Skeletal muscle cell (primary cell): ENCODE measurements at regions not wholly inside any gene's neighbourhood (a gene's known extent, or its start where the extent isn't known, plus 50 kb on each side); places are given as distances from the start of the nearest gene placed in this dataset.
"Not testable (repeated sequence)": the region's sequence is repeated elsewhere in the genome, so short reads cannot be mapped to it uniquely, and the experiment has no call there.

Source experiments
- DNase-seq: peaks from one replicate; pipeline ENCODE4 v3.0.0-alpha.2; 2010; ENCODE audit warnings: low read depth
- H3K4me3 ChIP-seq: 2 replicates; pipeline ENCODE4 v1.5.1; 2011; ENCODE audit warnings: low read depth, mild to moderate bottlenecking, control low read depth, low read length, moderate library complexity

- DNase-seq, result no peak
- no peak overlapping the region for H3K4me3 ChIP-seq
These were observed 421.6 kb downstream of the TMEM135 start for GRCh38 chr11:87459351-87459750.

GRCh38 chr11:87456499-87456898, 418.8 kb downstream of the TMEM135 start:
- no peak for DNase-seq
- no peak overlapping the region for H3K4me3 ChIP-seq

DNA sequence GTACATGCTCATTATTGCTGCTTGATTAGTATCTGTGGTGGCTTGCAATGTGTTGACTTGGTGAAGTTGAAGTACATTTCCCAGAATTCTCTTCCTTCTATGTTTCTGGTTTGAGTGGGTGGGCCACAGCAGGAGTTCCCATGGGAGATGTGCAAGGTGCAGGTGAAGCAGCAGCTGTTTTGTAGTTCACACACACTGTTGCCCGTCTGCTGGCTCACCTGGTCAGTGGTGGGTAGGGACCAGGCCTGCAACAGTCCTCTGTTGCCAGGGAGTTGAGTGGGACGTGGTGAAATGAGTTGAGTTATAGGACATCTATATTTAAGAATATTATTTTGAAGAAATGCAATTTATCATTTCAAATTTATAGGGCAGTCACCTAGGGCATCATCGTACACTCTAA, 417.4 kb downstream of the TMEM135 start:
- no peak overlapping the region for H3K4me3 ChIP-seq
- DNase-seq, result no peak

- DNase-seq, result no peak
- H3K4me3 ChIP-seq, result no peak overlapping the region
These were observed 416.5 kb downstream of the TMEM135 start for GRCh38 chr11:87454241-87454640.

GRCh38 chr11:87453531-87454089, 415.9 kb downstream of the TMEM135 start:
- no peak for DNase-seq
- H3K4me3 ChIP-seq, result no peak overlapping the region

GRCh38 chr11:87452025-87452424, 414.3 kb downstream of the TMEM135 start:
- not testable (repeated sequence) for DNase-seq, H3K4me3 ChIP-seq

- DNase-seq, result no peak
- no peak overlapping the region for H3K4me3 ChIP-seq
These were observed 413.7 kb downstream of the TMEM135 start for GRCh38 chr11:87451395-87451794.

DNA sequence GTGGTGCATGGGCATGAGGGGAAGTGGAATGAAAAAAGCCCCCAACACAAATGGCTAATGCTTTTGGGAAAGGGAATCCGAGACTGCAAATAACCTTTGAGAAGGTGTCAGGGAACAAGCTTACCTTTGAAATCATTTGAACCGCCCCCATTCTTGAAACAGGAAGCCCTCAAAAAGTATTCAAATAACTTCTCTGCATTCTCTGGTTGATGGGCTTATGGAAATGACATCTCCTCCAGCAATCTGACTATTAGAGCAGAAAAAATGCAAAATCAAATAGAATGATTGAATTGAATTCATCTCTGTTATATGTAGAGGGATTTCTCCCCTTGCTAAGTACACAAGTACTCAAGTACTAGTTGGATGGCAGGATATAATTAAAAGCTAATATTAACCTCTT, 409.9 kb downstream of the TMEM135 start:
- DNase-seq, result no peak
- no peak overlapping the region for H3K4me3 ChIP-seq

DNA sequence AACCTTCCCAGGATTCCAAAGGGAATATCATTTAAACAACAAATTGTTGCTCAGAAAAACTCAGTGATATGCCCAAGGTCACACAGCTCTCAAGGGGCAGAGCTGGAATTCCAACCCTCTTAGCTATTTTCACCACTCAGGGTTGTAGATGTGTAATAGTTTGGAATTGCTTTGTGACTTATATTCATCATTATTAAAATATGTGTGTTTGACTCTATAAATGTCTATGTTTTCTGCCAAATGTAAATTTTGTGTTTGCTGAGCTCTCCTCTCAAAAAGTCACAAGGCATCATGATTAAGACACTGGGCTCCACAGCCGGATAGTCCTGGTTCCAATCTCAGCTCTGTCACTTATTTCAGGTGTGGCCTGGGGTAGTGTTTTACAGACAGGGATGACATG, 407.3 kb downstream of the TMEM135 start:
- no peak for DNase-seq
- H3K4me3 ChIP-seq, result no peak overlapping the region

DNA sequence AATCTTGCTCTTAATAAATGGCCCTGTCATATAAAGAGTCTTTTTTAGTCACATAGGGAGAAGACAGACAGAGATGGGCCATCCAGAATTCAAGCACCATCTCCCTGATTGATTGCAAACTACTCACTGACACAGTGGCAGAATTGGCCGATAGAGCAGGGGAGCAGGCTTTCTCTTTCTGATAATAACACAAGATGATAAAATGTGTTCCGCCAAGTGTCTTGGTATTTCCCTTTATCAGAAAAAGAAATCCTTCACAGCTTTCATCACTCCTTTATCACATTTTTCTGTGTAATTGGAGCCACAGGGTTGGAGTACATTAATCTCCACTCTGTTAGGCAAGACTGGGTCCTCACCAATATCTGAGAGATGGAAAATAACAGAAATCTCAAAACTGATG, 406.0 kb downstream of the TMEM135 start:
- DNase-seq, result no peak

GRCh38 chr11:87440076-87440770, 402.5 kb downstream of the TMEM135 start:
- DNase-seq, result no peak
- H3K4me3 ChIP-seq, result no peak overlapping the region

More for the DNA sequence above, 406.0 kb downstream of the TMEM135 start:
- no peak overlapping the region for H3K4me3 ChIP-seq

DNA sequence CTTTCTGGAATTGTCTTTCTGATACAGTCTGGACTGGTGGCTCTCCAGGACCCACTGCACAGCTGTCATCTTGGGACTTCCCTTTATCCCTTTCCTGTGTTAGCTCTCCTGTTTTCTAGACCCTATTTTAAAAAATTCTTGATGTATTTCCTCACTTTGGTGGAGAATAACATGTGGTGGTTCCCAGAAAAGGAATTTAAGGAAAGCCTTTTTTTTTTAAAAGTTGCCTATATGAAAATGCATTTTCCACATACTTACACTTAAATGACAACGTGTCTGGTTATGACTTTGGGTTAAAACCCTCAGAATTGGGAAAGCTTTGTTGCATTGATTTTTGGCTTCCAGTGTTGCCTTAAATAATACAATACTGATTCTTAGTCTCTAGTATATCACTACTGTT, 400.7 kb downstream of the TMEM135 start:
- no peak overlapping the region for H3K4me3 ChIP-seq
- DNase-seq, result no peak

GRCh38 chr11:87437844-87438223, 400.1 kb downstream of the TMEM135 start:
- DNase-seq, result no peak
- H3K4me3 ChIP-seq, result no peak overlapping the region

- no peak for DNase-seq
- no peak overlapping the region for H3K4me3 ChIP-seq
These were observed 399.6 kb downstream of the TMEM135 start for GRCh38 chr11:87437133-87437843.

DNA sequence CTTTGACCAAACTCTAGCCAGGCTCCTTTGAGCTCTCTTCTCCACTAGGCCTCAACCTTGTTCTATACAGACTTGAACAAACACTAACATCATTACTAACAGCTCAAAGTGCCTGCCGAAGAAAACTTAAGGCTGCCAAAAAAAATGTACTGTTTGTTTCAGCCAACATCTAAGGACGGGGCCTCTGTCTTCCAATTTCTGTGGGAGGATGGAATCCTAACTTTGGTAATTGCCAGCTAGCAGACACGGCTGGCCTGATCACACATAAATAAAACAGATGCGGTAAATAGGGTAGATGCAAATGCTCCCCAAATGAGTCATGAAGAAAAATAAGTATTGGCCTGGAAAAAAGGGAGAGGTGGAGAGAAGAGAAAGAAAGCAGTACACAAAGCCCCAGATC, 394.3 kb downstream of the TMEM135 start:
- peak; percentile 62 for DNase-seq
- H3K4me3 ChIP-seq, result no peak overlapping the region

- H3K4me3 ChIP-seq, result no peak overlapping the region
- no peak for DNase-seq
These were observed 393.7 kb downstream of the TMEM135 start for GRCh38 chr11:87431392-87431791.

GRCh38 chr11:87430821-87431220, 393.1 kb downstream of the TMEM135 start:
- H3K4me3 ChIP-seq, result no peak overlapping the region
- DNase-seq, result no peak

DNA sequence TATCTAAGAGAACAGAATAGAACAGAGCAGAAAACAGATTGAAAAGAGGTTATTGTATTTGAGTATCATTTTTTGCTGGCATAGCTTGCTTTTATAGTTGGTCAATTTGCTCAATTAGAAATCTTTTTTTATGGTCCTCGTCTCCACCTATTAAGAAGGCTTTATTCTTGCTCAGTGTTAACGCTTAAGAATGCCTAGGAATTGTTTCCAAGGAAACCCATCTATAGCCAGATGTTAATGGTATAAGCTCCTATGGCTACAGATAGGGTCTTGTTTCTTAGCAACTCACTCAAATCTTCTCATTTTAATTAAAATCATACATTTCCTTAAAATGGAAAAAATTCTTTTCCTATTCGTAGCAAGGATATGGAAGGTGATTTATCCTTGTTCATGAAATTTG, 392.3 kb downstream of the TMEM135 start:
- no peak for DNase-seq
- H3K4me3 ChIP-seq, result no peak overlapping the region

- DNase-seq, result no peak
- H3K4me3 ChIP-seq, result no peak overlapping the region
These were observed 390.5 kb downstream of the TMEM135 start for GRCh38 chr11:87428266-87428665.

- no peak overlapping the region for H3K4me3 ChIP-seq
- no peak for DNase-seq
These were observed 388.2 kb downstream of the TMEM135 start for GRCh38 chr11:87425943-87426342.

DNA sequence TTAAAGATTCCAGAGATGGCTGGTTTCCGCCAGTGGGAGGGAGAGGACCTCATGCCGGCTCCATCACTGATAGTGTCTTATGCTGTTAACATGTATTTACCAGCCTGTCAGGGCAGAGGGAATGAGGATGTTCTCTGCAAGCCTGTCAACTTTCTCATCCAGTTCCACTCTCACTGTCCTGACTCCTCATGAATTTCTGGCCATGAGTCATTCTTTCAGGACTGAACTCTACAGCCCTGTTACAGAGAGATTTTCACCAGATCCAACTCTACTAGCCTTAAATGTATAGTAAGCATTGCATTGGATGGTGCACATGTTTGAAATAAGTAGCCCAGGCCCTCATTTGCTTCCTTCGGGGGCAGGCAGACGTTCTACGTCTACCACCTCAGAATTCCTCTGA, 387.7 kb downstream of the TMEM135 start:
- DNase-seq, result no peak
- no peak overlapping the region for H3K4me3 ChIP-seq
